Natural killer cell (primary cell): ENCODE measurements at regions not wholly inside any gene's neighbourhood (a gene's known extent, or its start where the extent isn't known, plus 50 kb on each side); places are given as distances from the start of the nearest gene placed in this dataset.

Experiments used
- ATAC-seq, 3 donors: fragments of 150-1000 bp in 2 of 3; fragments of 200-7000 bp in 1 of 3; cut with Tn5 transposase; 1 replicate in 1 of 3; 2 replicates in 2 of 3; pipeline ENCODE4 v1.10.0; 2021; ENCODE audit warnings: mild to moderate bottlenecking in 2 of 3, moderate library complexity in 2 of 3
- DNase-seq, 2 donors: peaks; one replicate each; pipeline versions ENCODE4 v3.0.0 to v3.0.0-alpha.2; 2013 to 2021; ENCODE audit warnings: mixed read lengths in 1 of 2
- H3K27ac ChIP-seq: one replicate; pipeline ENCODE4 v1.5.1; 2013; ENCODE audit warnings: mild to moderate bottlenecking, low read length
- H3K27me3 ChIP-seq: one replicate; pipeline ENCODE4 v1.6.1; 2013; ENCODE audit warnings: low read length; ENCODE audit not compliant: control insufficient read depth, insufficient read depth
- H3K36me3 ChIP-seq: one replicate; pipeline ENCODE4 v1.6.1; 2013; ENCODE audit warnings: low read length; ENCODE audit not compliant: control insufficient read depth, insufficient read depth
- H3K4me1 ChIP-seq: one replicate; pipeline ENCODE4 v1.6.1; 2013; ENCODE audit warnings: low read length; ENCODE audit not compliant: control insufficient read depth, insufficient read depth
- H3K4me3 ChIP-seq: one replicate; pipeline ENCODE4 v1.5.1; 2013; ENCODE audit warnings: low read length
- H3K9me3 ChIP-seq: one replicate; pipeline ENCODE4 v1.6.1; 2013; ENCODE audit warnings: low read length; ENCODE audit not compliant: control insufficient read depth, insufficient read depth
- H3K27ac Mint-ChIP-seq, 2 donors: one replicate each; pipeline ENCODE4 v1.8.0; 2022; ENCODE audit warnings: mild to moderate bottlenecking in 2 of 2, mixed read lengths in 2 of 2, moderate library complexity in 1 of 2
- H3K27me3 Mint-ChIP-seq, 2 donors: one replicate each; pipeline ENCODE4 v1.8.0; 2022; ENCODE audit warnings: low read depth in 2 of 2, mixed read lengths in 2 of 2
- H3K36me3 Mint-ChIP-seq: one replicate; pipeline ENCODE4 v1.8.0; 2022; ENCODE audit warnings: mixed read lengths
- H3K4me1 Mint-ChIP-seq, 2 donors: one replicate each; pipeline ENCODE4 v1.8.0; 2022; ENCODE audit warnings: mixed read lengths in 2 of 2
- H3K4me3 Mint-ChIP-seq: one replicate; pipeline ENCODE4 v1.8.0; 2022; ENCODE audit warnings: mild to moderate bottlenecking, moderate library complexity, mixed read lengths
- H3K9me3 Mint-ChIP-seq, 2 donors: one replicate each; pipeline ENCODE4 v1.8.0; 2022; ENCODE audit warnings: mixed read lengths in 2 of 2
- CTCF ChIP-seq: fragments of 200-600 bp; IDR thresholded peaks from one replicate; pipeline ENCODE4 v1.8.0; 2022; ENCODE audit warnings: antibody characterized with exemption
- WGBS: methylation state at CpG from one replicate; pipeline ENCODE4 v1.1.7; 2013; ENCODE audit warnings: missing lambda C conversion rate; ENCODE audit not compliant: insufficient coverage; 5-methylcytosine and 5-hydroxymethylcytosine counted together
- intact Hi-C: fragments of 100-400 bp; cut with micrococcal nuclease; formaldehyde crosslinking; loops from one replicate; pipeline ENCODE4 v1.14.2; 2022

DNA sequence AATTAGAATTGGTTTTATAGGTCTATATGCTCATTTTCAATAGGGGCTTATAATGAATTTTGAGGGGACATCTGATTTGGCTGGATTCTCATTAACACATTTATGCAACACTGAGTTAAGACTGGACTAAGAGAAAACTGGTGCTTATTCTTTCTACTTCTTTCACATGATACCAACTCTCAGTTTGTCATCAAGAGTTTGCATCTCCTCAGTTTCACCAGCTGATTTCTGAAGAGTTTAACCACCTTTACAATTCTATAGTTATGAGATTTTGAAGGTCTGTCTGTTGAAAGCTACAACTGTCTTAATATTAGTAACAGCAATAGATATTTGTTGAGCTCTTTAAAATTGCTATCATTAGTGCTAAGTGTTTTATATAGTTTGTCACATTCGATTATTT lies 867.0 kb upstream of the SORCS1 start:
- Mint-ChIP-seq H3K4me3 (no peak overlapping the region), H3K4me1 (no peaks in the 10 kb centered on the region)
- TF ChIP-seq CTCF = no peak

DNA sequence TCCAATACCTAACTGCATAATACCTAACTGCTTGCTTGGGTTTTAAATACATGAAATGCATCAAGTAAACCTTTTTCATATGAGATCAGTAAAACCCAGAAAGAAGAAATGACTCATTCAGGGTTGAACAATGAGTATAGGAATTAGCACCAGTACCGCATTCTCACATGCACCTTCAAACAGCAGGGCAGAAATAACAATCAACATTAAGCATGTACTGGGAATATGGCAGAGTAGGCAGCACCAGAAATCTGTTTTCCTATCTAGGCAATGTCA lies 850.3 kb upstream of the SORCS1 start:
- Mint-ChIP-seq H3K27ac (no peak overlapping the region), H3K36me3 (peaks cover 16% of the 10 kb centered on the region), H3K9me3 (peaks cover 9 to 13% of the 10 kb centered on the region in 2 donors), H3K4me1 (no peaks in the 10 kb centered on the region), H3K27me3 (no peaks in the 10 kb centered on the region), H3K4me3 (no peak overlapping the region)
- Histone ChIP-seq H3K4me1 (no peaks in the 10 kb centered on the region), H3K9me3 (peaks cover 13% of the 10 kb centered on the region), H3K36me3 (no peaks in the 10 kb centered on the region), H3K27ac (no peak overlapping the region), H3K4me3 (no peak overlapping the region), H3K27me3 (no peaks in the 10 kb centered on the region)
- no CpG with 5 or more reads among the region's 1 CpG for WGBS
- intact Hi-C loops = no loop called here
- no peak for TF ChIP-seq CTCF
- DNase-seq = no peak
- ATAC-seq = no peak

More for the DNA sequence above, 867.0 kb upstream of the SORCS1 start:
- intact Hi-C loops = no loop called here
- H3K27ac Mint-ChIP-seq = no peak overlapping the region
- H3K4me1 ChIP-seq = no peaks in the 10 kb centered on the region
- no peaks in the 10 kb centered on the region for H3K27me3 Mint-ChIP-seq
- H3K4me3 ChIP-seq = no peak overlapping the region
- H3K27me3 ChIP-seq = no peaks in the 10 kb centered on the region
- ATAC-seq (no peak), DNase-seq (no peak)
- no peak overlapping the region for H3K27ac ChIP-seq
- H3K9me3 ChIP-seq = no peaks in the 10 kb centered on the region
- peaks cover 5 to 11% of the 10 kb centered on the region in 2 donors for H3K9me3 Mint-ChIP-seq
- no peaks in the 10 kb centered on the region for H3K36me3 Mint-ChIP-seq
- no CpG with 5 or more reads among the region's 1 CpG for WGBS
- no peaks in the 10 kb centered on the region for H3K36me3 ChIP-seq

GRCh38 chr10:108014145-108014901 lies 849.8 kb upstream of the SORCS1 start:
- H3K36me3 Mint-ChIP-seq = peaks cover 16% of the 10 kb centered on the region
- H3K4me3 Mint-ChIP-seq = no peak overlapping the region
- DNase-seq (no peak), ATAC-seq (no peak)
- H3K27me3 ChIP-seq = no peaks in the 10 kb centered on the region
- H3K9me3 ChIP-seq = peaks cover 10% of the 10 kb centered on the region
- TF ChIP-seq CTCF = no peak
- no peaks in the 10 kb centered on the region for H3K4me1 Mint-ChIP-seq
- no peak overlapping the region for H3K27ac Mint-ChIP-seq
- H3K9me3 Mint-ChIP-seq = peaks cover 9 to 13% of the 10 kb centered on the region in 2 donors
- no peaks in the 10 kb centered on the region for H3K36me3 ChIP-seq
- intact Hi-C loops = no loop called here
- 93% methylated on average over 3 of the region's 4 CpGs for WGBS
- H3K27me3 Mint-ChIP-seq = no peaks in the 10 kb centered on the region
- H3K4me3 ChIP-seq = no peak overlapping the region
- H3K4me1 ChIP-seq = no peaks in the 10 kb centered on the region
- no peak overlapping the region for H3K27ac ChIP-seq

DNA sequence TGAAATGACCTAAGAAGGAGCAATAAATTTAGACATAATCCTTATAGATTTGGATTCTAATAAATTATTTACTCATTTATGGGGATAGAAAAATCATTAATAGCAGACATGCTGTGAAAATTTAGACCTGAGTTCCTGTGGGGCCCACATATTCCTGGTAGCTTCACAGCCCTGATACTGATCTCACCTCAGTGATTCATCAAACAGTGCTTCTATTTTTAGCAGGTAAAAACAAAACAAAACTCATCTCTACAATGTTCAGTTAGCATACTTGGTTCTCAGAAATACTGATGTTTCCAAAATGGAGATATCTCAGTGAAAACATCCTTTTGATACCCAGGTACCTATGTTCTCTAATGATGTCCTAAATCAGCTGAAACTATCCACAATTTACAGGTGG lies 841.1 kb upstream of the SORCS1 start:
- no peaks in the 10 kb centered on the region for H3K27me3 Mint-ChIP-seq
- no peak overlapping the region for H3K27ac Mint-ChIP-seq
- Histone ChIP-seq H3K4me3 (no peak overlapping the region), H3K27ac (no peak overlapping the region), H3K27me3 (no peaks in the 10 kb centered on the region), H3K9me3 (peaks cover 6% of the 10 kb centered on the region), H3K4me1 (no peaks in the 10 kb centered on the region), H3K36me3 (no peaks in the 10 kb centered on the region)
- no peak overlapping the region for H3K4me3 Mint-ChIP-seq
- intact Hi-C loops = no loop called here
- ATAC-seq (no peak), DNase-seq (no peak)
- TF ChIP-seq CTCF = no peak
- H3K4me1 Mint-ChIP-seq = no peaks in the 10 kb centered on the region
- H3K9me3 Mint-ChIP-seq = peaks cover 3 to 7% of the 10 kb centered on the region in 2 donors
- no peaks in the 10 kb centered on the region for H3K36me3 Mint-ChIP-seq
